ENCODE measurements at regions not wholly inside any gene's neighbourhood (a gene's known extent, or its start where the extent isn't known, plus 50 kb on each side); places are given as distances from the start of the nearest gene placed in this dataset.

GRCh38 chr2:94753466-94753998 is 117.7 kb upstream of the TEKT4 start:
- TF ChIP-seq ZNF354C (tag by site-specific recombination; IDR thresholded peaks at IDR 0.05; ENCODE audit: borderline replicate concordance, low read depth) = no peak
- TF ChIP-seq REST (tag by site-specific recombination; IDR thresholded peaks at IDR 0.05) = no peak

Measured in HEK293 (cell line).